Stimulated activated CD8-positive, alpha-beta memory T cell treated with anti-CD3 and anti-CD28 coated beads, Interleukin-12 subunit alpha, Interleukin-12 subunit beta, amount 100 ng/mL, for 24 hours (primary cell): ENCODE measurements at regions not wholly inside any gene's neighbourhood (a gene's known extent, or its start where the extent isn't known, plus 50 kb on each side); places are given as distances from the start of the nearest gene placed in this dataset.

ENCODE experiments used
- DNase-seq: peaks from one replicate; pipeline ENCODE4 v3.0.0-alpha.2; 2020; ENCODE audit errors: extremely low read depth

GRCh38 chr1:87816646-87817045 is 488.0 kb downstream of the LMO4 start:
- no peak for DNase-seq

GRCh38 chr1:87820668-87821334 is 492.1 kb downstream of the LMO4 start:
- DNase-seq, result no peak

GRCh38 chr1:87821335-87821697 is 492.6 kb downstream of the LMO4 start:
- no peak for DNase-seq

DNA sequence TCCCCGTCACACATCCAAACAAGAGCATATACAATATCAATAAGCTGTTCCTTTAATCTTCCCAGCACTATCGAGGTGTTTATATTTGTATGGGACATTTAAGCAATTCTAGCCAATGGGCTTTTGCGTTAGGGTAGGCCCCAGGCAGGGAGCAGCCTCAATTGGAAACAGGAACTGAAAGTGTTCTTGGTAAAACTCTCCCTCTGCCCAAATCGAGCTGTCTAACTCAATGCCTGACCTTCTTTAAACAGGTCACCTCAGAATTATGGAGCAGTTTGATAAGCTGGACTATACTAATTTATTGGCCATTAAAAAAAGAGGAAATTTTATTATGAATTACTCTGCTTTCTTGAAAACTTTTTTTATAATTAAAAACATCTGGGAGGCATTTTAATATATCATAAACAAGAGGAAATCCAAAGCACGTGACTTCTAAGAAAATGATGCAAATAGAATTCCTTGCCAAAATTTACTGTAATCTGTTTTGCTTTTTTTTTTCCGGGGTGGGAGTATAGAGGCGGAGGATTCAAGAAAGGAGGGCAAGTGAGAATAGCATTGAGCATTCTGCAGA is 498.1 kb downstream of the LMO4 start:
- DNase-seq, result no peak

- no peak for DNase-seq
Observed at GRCh38 chr1:87829360-87829759, 500.7 kb downstream of the LMO4 start.

GRCh38 chr1:87830432-87830978 is 501.8 kb downstream of the LMO4 start:
- no peak for DNase-seq

- no peak for DNase-seq
Observed at GRCh38 chr1:87833166-87833565, 504.5 kb downstream of the LMO4 start.

DNA sequence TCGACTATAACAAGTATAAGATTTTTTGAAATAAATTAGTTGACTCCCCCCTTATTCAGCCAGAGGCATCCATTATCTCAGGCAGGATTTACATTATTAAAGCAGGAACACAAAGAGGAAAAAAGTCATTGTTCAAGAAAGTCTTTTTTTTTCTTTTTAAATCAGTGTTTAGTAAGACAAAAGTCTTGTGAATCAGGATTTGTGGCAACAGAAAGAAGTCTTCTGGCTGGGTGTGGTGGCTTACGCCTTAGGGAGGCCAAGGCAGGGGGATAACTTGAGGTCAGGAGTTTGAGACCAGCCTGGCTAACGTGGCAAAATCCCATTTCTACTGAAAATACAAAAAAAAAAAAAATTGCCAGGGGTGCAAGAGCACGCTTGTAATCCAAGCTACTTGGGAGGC is 505.5 kb downstream of the LMO4 start:
- DNase-seq, result no peak

DNA sequence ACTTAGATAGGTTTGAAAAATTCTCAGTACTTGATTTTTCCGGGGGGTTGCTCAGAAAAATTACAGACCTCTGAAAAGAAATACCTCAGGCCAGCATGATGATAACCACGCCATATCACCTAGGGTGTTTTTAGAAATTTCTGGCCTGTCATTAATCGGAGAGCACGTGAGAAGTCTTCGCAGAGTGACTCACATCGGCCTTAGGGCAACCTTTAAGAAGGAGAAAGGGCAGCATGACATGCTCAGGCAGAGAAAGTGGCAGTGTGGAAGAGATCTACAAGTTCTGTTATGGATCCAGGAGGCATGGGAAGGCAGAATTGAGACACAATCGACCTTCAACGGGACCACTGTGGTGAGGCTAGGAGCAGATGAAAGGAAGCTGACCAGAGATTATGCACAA is 506.3 kb downstream of the LMO4 start:
- no peak for DNase-seq

- DNase-seq, result no peak
Observed at GRCh38 chr1:87840767-87841166, 512.1 kb downstream of the LMO4 start.

DNA sequence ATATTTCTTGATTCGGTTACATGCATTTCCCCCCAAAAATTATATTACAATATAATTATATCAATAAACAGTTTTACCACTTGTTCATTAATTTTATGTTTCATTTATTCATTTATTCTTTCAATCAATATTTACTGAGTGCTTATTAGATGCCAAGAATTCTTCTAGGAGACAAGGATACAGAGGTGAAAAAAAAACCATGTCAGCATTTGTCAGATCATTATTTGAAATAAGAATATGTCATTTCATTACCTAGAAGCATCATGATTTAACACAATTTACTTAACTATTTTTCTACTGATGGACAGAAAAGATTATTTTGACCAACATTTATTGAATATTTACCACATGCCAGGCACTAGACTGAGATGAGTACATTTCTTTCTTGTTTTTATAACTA is 512.7 kb downstream of the LMO4 start:
- DNase-seq, result no peak

GRCh38 chr1:87842156-87842555 is 513.5 kb downstream of the LMO4 start:
- DNase-seq, result no peak

DNA sequence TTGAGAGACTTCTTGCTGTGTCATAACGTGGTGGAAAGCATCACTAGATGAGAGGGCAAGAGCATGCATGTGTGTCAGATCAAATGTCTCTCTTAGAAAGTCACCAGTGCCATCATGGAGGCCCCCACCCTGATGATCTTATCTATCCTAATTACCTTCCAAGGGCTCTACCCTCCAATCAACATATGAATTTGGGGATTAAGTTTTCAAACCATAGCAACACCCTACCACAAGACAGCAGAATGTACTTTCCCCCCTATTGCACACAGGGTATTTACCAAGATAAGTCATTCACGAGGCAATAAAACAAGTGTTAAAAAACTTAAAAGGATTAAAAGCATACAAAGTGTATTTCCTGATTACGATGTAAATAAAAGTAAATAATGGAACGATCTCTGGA is 515.6 kb downstream of the LMO4 start:
- no peak for DNase-seq

DNA sequence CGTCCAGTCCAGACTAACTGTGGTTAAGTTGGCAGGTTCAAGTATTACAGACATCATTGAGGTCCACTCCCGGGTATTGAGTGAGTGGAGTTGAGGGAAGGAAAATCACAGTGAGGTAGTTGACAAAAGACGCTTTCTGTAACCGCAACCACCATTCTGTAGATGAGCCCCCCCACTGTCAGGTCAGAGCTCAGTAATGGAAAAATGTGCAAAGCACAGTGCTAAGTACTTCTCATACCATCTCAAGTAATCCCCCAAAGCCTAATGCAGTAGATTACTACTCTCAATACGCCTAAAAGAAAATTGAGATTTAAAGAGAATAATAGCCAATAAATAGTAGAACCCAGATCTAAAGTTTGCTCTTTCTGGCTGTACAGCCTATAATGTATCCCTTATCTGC is 522.8 kb downstream of the LMO4 start:
- no peak for DNase-seq

GRCh38 chr1:87852410-87853161 is 523.9 kb downstream of the LMO4 start:
- DNase-seq, result no peak

GRCh38 chr1:87853576-87854351 is 525.1 kb downstream of the LMO4 start:
- DNase-seq, result no peak

- DNase-seq, result no peak
Observed at GRCh38 chr1:87863317-87863716, 534.6 kb downstream of the LMO4 start.

GRCh38 chr1:87864676-87865075 is 536.0 kb downstream of the LMO4 start:
- no peak for DNase-seq

GRCh38 chr1:87866416-87866815 is 537.7 kb downstream of the LMO4 start:
- DNase-seq, result no peak

DNA sequence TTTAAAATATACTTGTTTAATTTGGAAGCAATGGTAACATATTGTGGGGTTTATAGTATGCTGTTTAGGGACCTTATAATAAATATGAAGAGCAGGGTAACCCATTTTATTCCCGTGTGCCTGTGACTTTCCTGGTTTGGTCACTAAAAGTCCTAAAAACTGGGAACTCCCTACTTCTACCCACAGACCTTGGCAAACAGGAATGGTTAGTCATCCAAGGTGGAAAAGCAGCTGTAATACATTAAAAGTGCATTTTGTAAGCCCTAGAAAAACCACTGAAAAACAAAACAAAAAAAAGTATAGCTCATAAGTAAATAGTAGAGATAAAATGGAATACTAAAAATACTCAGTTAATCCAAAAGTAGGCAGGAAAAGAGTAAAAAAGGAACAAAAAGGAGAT is 538.9 kb downstream of the LMO4 start:
- no peak for DNase-seq

- no peak for DNase-seq
Observed at GRCh38 chr1:87869567-87869966, 540.9 kb downstream of the LMO4 start.

GRCh38 chr1:87872189-87872588 is 543.5 kb downstream of the LMO4 start:
- DNase-seq, result no peak
